ENCODE measurements at regions not wholly inside any gene's neighbourhood (a gene's known extent, or its start where the extent isn't known, plus 50 kb on each side); places are given as distances from the start of the nearest gene placed in this dataset.

DNA sequence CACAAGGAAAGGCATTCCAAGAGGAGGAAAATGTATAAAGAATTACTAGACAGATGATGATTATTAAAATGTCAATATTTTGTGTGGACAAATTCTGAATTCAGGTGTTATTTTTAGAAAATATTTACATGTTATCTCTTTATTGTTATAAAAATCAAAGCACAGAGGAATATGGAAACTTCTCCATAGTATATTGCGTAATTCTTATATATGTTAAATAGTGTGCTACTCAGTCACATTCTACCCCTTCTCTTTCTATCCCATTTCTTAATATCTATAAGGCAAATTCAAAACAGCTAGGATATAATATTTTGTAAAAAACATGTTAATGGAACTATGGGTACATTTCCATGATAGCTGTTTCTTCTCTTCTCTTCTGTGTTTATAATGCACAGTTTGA is 546.8 kb upstream of the FTMT start:
- TF ChIP-seq GATA2 (IDR thresholded peaks at IDR 0.05; ENCODE audit: low read depth, low read length) (no peak), GATA3 (IDR thresholded peaks at IDR 0.05; ENCODE audit: low read depth, low read length) (no peak)

All from SH-SY5Y (cell line).